ENCODE measurements at regions not wholly inside any gene's neighbourhood (a gene's known extent, or its start where the extent isn't known, plus 50 kb on each side); places are given as distances from the start of the nearest gene placed in this dataset.

DNA sequence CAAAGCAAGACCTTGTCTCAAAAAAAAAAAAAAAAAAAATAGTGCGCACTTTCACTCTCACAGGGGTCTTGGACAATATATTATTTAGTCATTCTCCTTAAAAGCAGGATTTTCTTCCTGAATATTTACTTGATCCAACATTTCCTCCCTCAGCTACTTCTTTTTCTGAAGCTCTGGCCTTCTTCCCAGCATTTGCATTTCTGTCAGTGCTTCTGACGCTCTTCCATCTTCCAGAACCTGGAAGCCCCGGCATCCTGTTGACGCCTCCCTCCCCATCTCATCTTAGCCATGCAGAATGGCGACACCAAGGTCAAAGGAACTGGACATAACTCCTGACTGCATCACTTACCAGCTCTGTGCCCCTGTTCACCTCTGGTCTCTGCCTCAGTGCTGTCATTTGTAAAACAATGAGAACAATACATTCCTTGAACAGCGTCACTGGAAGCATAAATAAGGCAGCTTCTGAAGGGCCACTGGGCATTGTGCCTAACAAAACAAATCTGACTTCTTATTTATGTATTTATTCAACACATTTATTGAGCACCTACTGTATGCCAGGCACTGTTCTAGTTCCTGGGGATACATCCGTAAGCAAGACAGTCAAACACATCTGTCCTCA is 90.9 kb upstream of the MDM1 start:
- Mint-ChIP-seq H3K27ac (no peak overlapping the region), H3K4me1 (ENCODE audit: low read depth) (peaks cover 16% of the 10 kb centered on the region), H3K9me3 (no peaks in the 10 kb centered on the region), H3K4me3 (no peak overlapping the region), H3K27me3 (no peaks in the 10 kb centered on the region), H3K36me3 (ENCODE audit: low read depth) (no peaks in the 10 kb centered on the region)
- Histone ChIP-seq H3K4me1 (ENCODE audit: insufficient read depth, low read length) (peaks cover 23% of the 10 kb centered on the region), H3K4me3 (ENCODE audit: low read length) (no peak overlapping the region), H3K27ac (ENCODE audit: low read depth in 1 of 2, low read length in 2 of 2) (no peak overlapping the region), H3K9me3 (ENCODE audit: control insufficient read depth in 1 of 2, insufficient read depth in 1 of 2, low read length in 2 of 2) (no peaks in the 10 kb centered on the region), H3K27me3 (ENCODE audit: control insufficient read depth in 1 of 2, insufficient read depth in 2 of 2, low read length in 2 of 2) (no peaks in the 10 kb centered on the region), H3K36me3 (ENCODE audit: insufficient read depth, low read length) (no peaks in the 10 kb centered on the region)
- no peak for TF ChIP-seq CTCF (IDR thresholded peaks at IDR 0.05)
- POLR2A ChIA-PET: interaction anchor here (0.6 kb wide), 1 partner anchor 195 kb away, joined by 3 read pairs; no protein-coding TSS in a partner anchor
- DNase-seq: no peak
- intact Hi-C loops (cut with DNase I, micrococcal nuclease): no loop called here
- ATAC-seq (ENCODE audit: poor library complexity): no peak
- CTCF ChIA-PET: no interaction called here

- no peaks in the 10 kb centered on the region for H3K36me3 Mint-ChIP-seq (ENCODE audit: low read depth)
- CTCF ChIA-PET: no interaction called here
- no peak for ATAC-seq (ENCODE audit: poor library complexity)
- H3K27me3 Mint-ChIP-seq: no peaks in the 10 kb centered on the region
- no peak overlapping the region for H3K27ac Mint-ChIP-seq
- Histone ChIP-seq H3K36me3 (ENCODE audit: insufficient read depth, low read length) (no peaks in the 10 kb centered on the region), H3K4me3 (ENCODE audit: low read length) (no peak overlapping the region), H3K27me3 (ENCODE audit: control insufficient read depth in 1 of 2, insufficient read depth in 2 of 2, low read length in 2 of 2) (no peaks in the 10 kb centered on the region), H3K9me3 (ENCODE audit: control insufficient read depth in 1 of 2, insufficient read depth in 1 of 2, low read length in 2 of 2) (no peaks in the 10 kb centered on the region), H3K27ac (ENCODE audit: low read depth in 1 of 2, low read length in 2 of 2) (no peak overlapping the region), H3K4me1 (ENCODE audit: insufficient read depth, low read length) (peaks cover 14% of the 10 kb centered on the region)
- H3K4me1 Mint-ChIP-seq (ENCODE audit: low read depth): peaks cover 5% of the 10 kb centered on the region
- no peak for DNase-seq
- TF ChIP-seq CTCF (IDR thresholded peaks at IDR 0.05): no peak
- no peaks in the 10 kb centered on the region for H3K9me3 Mint-ChIP-seq
- no peak overlapping the region for H3K4me3 Mint-ChIP-seq
- POLR2A ChIA-PET: interaction anchor here (1.2 kb wide), 1 partner anchor 9 kb away, joined by 5 read pairs; no protein-coding TSS in a partner anchor
- intact Hi-C loops (cut with DNase I, micrococcal nuclease): no loop called here
These were observed 93.8 kb upstream of the MDM1 start for GRCh38 chr12:68425998-68426397.

- Histone ChIP-seq H3K4me3 (ENCODE audit: low read length) (no peak overlapping the region), H3K27ac (ENCODE audit: low read depth in 1 of 2, low read length in 2 of 2) (no peak overlapping the region), H3K27me3 (ENCODE audit: control insufficient read depth in 1 of 2, insufficient read depth in 2 of 2, low read length in 2 of 2) (no peaks in the 10 kb centered on the region), H3K9me3 (ENCODE audit: control insufficient read depth in 1 of 2, insufficient read depth in 1 of 2, low read length in 2 of 2) (no peaks in the 10 kb centered on the region), H3K36me3 (ENCODE audit: insufficient read depth, low read length) (no peaks in the 10 kb centered on the region), H3K4me1 (ENCODE audit: insufficient read depth, low read length) (no peaks in the 10 kb centered on the region)
- H3K9me3 Mint-ChIP-seq: no peaks in the 10 kb centered on the region
- H3K4me3 Mint-ChIP-seq: no peak overlapping the region
- intact Hi-C loops (cut with DNase I, micrococcal nuclease): no loop called here
- TF ChIP-seq CTCF (IDR thresholded peaks at IDR 0.05): no peak
- H3K36me3 Mint-ChIP-seq (ENCODE audit: low read depth): no peaks in the 10 kb centered on the region
- H3K4me1 Mint-ChIP-seq (ENCODE audit: low read depth): peaks cover 1% of the 10 kb centered on the region
- ATAC-seq (ENCODE audit: poor library complexity) (no peak), DNase-seq (no peak)
- H3K27ac Mint-ChIP-seq: no peak overlapping the region
- no peaks in the 10 kb centered on the region for H3K27me3 Mint-ChIP-seq
- CTCF ChIA-PET: no interaction called here
- POLR2A ChIA-PET: no interaction called here
These were observed 96.0 kb upstream of the MDM1 start for GRCh38 chr12:68428211-68428610.

Data from CD4-positive, alpha-beta T cell (primary cell).